HEK293 (cell line): ENCODE measurements at regions not wholly inside any gene's neighbourhood (a gene's known extent, or its start where the extent isn't known, plus 50 kb on each side); places are given as distances from the start of the nearest gene placed in this dataset.
A peak's percentile ranks its signal among the peaks of the same experiment; 100 is the strongest.

ENCODE experiments used
- GFI1B ChIP-seq: fragments of 450-650 bp; formaldehyde crosslinking; IDR thresholded peaks from 2 replicates; pipeline ENCODE4 v1.5.1; 2016; ENCODE audit warnings: missing biosample characterization, missing genetic modification characterization
- GLIS2 ChIP-seq: fragments of 450-650 bp; formaldehyde crosslinking; IDR thresholded peaks from 2 replicates; pipeline ENCODE4 v1.5.1; 2016; ENCODE audit warnings: missing biosample characterization, missing genetic modification characterization
- HOXD13 ChIP-seq: sonication (generic); formaldehyde crosslinking; IDR thresholded peaks from 2 replicates; pipeline ENCODE4 v1.8.0; 2022; ENCODE audit warnings: missing genetic modification reagents, borderline replicate concordance
- MEIS1 ChIP-seq: sonication (generic); formaldehyde crosslinking; IDR thresholded peaks from 2 replicates; pipeline ENCODE4 v1.8.1; 2022; ENCODE audit warnings: missing genetic modification reagents, mild to moderate bottlenecking, borderline replicate concordance
- PRDM1 ChIP-seq: fragments of 450-650 bp; formaldehyde crosslinking; IDR thresholded peaks from 2 replicates; pipeline ENCODE4; 2016; ENCODE audit warnings: missing biosample characterization, missing genetic modification characterization
- PRDM4 ChIP-seq: fragments of 450-650 bp; formaldehyde crosslinking; IDR thresholded peaks from 2 replicates; pipeline ENCODE4 v1.5.1; 2017; ENCODE audit warnings: missing biosample characterization, missing genetic modification characterization
- SALL2 ChIP-seq: fragments of 450-650 bp; formaldehyde crosslinking; IDR thresholded peaks from 2 replicates; pipeline ENCODE4 v1.5.0; 2017; ENCODE audit warnings: missing biosample characterization, mild to moderate bottlenecking, missing genetic modification characterization, borderline replicate concordance
- WT1 ChIP-seq: fragments of 450-650 bp; formaldehyde crosslinking; IDR thresholded peaks from 2 replicates; pipeline ENCODE4 v1.5.1; 2016; ENCODE audit warnings: missing biosample characterization, missing genetic modification characterization
- ZFP3 ChIP-seq: fragments of 450-650 bp; formaldehyde crosslinking; IDR thresholded peaks from 2 replicates; pipeline ENCODE4 v1.5.1; 2016; ENCODE audit warnings: low read depth, missing biosample characterization, missing genetic modification characterization
- ZNF132 ChIP-seq: fragments of 450-650 bp; formaldehyde crosslinking; IDR thresholded peaks from 2 replicates; pipeline ENCODE4 v1.5.1; 2017; ENCODE audit warnings: missing biosample characterization, missing genetic modification characterization, borderline replicate concordance
- ZNF133 ChIP-seq: fragments of 450-650 bp; formaldehyde crosslinking; IDR thresholded peaks from 2 replicates; pipeline ENCODE4 v1.5.1; 2016; ENCODE audit warnings: missing biosample characterization, missing genetic modification characterization
- ZNF169 ChIP-seq: fragments of 450-650 bp; formaldehyde crosslinking; IDR thresholded peaks from 2 replicates; pipeline ENCODE4 v1.5.1; 2016; ENCODE audit warnings: missing biosample characterization, missing genetic modification characterization
- ZNF19 ChIP-seq: fragments of 450-650 bp; formaldehyde crosslinking; IDR thresholded peaks from 2 replicates; pipeline ENCODE4; 2016; ENCODE audit warnings: missing biosample characterization, missing genetic modification characterization, low read depth
- ZNF2 ChIP-seq: fragments of 450-650 bp; formaldehyde crosslinking; IDR thresholded peaks from 2 replicates; pipeline ENCODE4 v1.5.1; 2016; ENCODE audit warnings: missing biosample characterization, missing genetic modification characterization
- ZNF214 ChIP-seq: fragments of 450-650 bp; formaldehyde crosslinking; IDR thresholded peaks from 2 replicates; pipeline ENCODE4 v1.5.1; 2017; ENCODE audit warnings: missing biosample characterization, mild to moderate bottlenecking, missing genetic modification characterization, borderline replicate concordance
- ZNF23 ChIP-seq: fragments of 450-650 bp; formaldehyde crosslinking; IDR thresholded peaks from 2 replicates; pipeline ENCODE4 v1.5.1; 2016; ENCODE audit warnings: missing biosample characterization, missing genetic modification characterization, borderline replicate concordance
- ZNF266 ChIP-seq: fragments of 450-650 bp; formaldehyde crosslinking; IDR thresholded peaks from 2 replicates; pipeline ENCODE4 v1.5.1; 2016; ENCODE audit warnings: missing biosample characterization, missing genetic modification characterization, low read depth
- ZNF362 ChIP-seq: fragments of 450-650 bp; formaldehyde crosslinking; IDR thresholded peaks from 2 replicates; pipeline ENCODE4 v1.5.1; 2016; ENCODE audit warnings: missing biosample characterization, missing genetic modification characterization
- ZNF366 ChIP-seq: fragments of 450-650 bp; formaldehyde crosslinking; conservative IDR thresholded peaks from 2 replicates; pipeline ENCODE4 v1.5.1; 2016; ENCODE audit warnings: missing biosample characterization, missing genetic modification characterization
- ZNF37A ChIP-seq: fragments of 450-650 bp; IDR thresholded peaks from 2 replicates; pipeline ENCODE4 v1.5.1; 2018; ENCODE audit warnings: missing biosample characterization, missing genetic modification characterization
- ZNF560 ChIP-seq: fragments of 450-650 bp; formaldehyde crosslinking; IDR thresholded peaks from 2 replicates; pipeline ENCODE4 v1.5.1; 2017; ENCODE audit warnings: missing biosample characterization, missing genetic modification characterization, borderline replicate concordance
- ZNF596 ChIP-seq: fragments of 450-650 bp; IDR thresholded peaks from 2 replicates; pipeline ENCODE4 v1.5.0; 2018; ENCODE audit warnings: missing biosample characterization, mild to moderate bottlenecking, missing genetic modification characterization, moderate library complexity
- ZNF621 ChIP-seq: fragments of 450-650 bp; formaldehyde crosslinking; IDR thresholded peaks from 2 replicates; pipeline ENCODE4 v1.5.1; 2017; ENCODE audit warnings: missing biosample characterization, missing genetic modification characterization
- ZNF830 ChIP-seq: fragments of 450-650 bp; IDR thresholded peaks from 2 replicates; pipeline ENCODE4 v1.5.0; 2018; ENCODE audit warnings: missing biosample characterization, missing genetic modification characterization, low read depth, mild to moderate bottlenecking, moderate library complexity
- TF ChIP-seq, protein P1 (sequence below): fragments of 450-650 bp; formaldehyde crosslinking; IDR thresholded peaks from 2 replicates; pipeline ENCODE4 v1.5.1; 2016; ENCODE audit warnings: missing biosample characterization, missing genetic modification characterization
- TF ChIP-seq, protein P2 (sequence below): fragments of 450-650 bp; formaldehyde crosslinking; IDR thresholded peaks from 2 replicates; pipeline ENCODE4 v1.5.1; 2016; ENCODE audit warnings: missing biosample characterization, missing genetic modification characterization, low read depth
- TF ChIP-seq, protein P3 (sequence below): IDR thresholded peaks from 2 replicates; pipeline ENCODE4 v1.6.1; 2011; ENCODE audit warnings: mild to moderate bottlenecking, low read depth, low read length, borderline replicate concordance
- TF ChIP-seq, protein P4 (sequence below): fragments of 450-650 bp; IDR thresholded peaks from 2 replicates; pipeline ENCODE4 v1.5.1; 2018; ENCODE audit warnings: missing biosample characterization, mild to moderate bottlenecking, missing genetic modification characterization
- TF ChIP-seq, protein P5 (sequence below): fragments of 450-650 bp; IDR thresholded peaks from 2 replicates; pipeline ENCODE4 v1.5.1; 2018; ENCODE audit warnings: missing biosample characterization, missing genetic modification characterization

DNA sequence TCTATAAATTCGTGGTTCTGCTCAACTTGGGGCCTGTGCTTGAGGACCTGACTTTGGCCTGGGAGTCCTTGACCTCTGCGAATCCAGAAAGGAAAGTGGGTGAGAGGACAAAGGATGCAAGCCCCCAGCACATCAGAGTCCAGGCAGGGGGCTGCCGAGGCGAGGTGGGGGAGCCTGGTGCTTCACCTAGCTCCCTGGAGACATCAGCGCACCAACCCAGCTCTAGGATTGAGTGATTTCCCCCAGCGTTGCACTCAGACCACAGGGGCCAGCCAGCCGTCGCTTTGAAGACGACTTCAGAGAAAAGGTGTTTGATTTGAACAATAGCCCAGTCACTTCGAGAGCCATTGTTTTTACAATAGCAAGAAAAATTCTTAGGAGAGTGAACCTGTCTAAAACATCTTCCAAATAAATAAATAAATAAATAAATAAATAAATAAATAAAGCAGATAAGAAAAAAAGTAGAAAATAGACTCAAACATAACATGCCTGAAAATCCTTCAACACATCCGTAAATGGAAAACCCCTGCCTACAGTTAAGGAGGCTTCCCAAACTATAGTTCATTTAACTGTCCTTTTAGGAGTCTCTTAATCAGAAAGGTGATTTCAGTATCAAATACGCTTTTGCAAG, 180.9 kb downstream of the RBFOX3 start (continued):
- TF ChIP-seq PRDM4 (tag by site-specific recombination) = no peak
- no peak for TF ChIP-seq ZNF37A (tag by site-specific recombination)
- TF ChIP-seq WT1 (tag by site-specific recombination) = no peak
- TF ChIP-seq ZNF214 (tag by site-specific recombination) = no peak
- TF ChIP-seq, protein P1, sequence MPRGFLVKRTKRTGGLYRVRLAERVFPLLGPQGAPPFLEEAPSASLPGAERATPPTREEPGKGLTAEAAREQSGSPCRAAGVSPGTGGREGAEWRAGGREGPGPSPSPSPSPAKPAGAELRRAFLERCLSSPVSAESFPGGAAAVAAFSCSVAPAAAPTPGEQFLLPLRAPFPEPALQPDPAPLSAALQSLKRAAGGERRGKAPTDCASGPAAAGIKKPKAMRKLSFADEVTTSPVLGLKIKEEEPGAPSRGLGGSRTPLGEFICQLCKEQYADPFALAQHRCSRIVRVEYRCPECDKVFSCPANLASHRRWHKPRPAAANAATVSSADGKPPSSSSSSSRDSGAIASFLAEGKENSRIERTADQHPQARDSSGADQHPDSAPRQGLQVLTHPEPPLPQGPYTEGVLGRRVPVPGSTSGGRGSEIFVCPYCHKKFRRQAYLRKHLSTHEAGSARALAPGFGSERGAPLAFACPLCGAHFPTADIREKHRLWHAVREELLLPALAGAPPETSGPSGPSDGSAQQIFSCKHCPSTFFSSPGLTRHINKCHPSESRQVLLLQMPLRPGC (tag by site-specific recombination) = no peak
- no peak for TF ChIP-seq ZNF19 (tag by site-specific recombination)
- no peak for TF ChIP-seq ZNF2 (tag by site-specific recombination)
- no peak for TF ChIP-seq ZNF23 (tag by site-specific recombination)
- TF ChIP-seq ZNF266 (tag by site-specific recombination) = peak; percentile 89
- no peak for TF ChIP-seq MEIS1 (CRISPR knock-in tag)
- TF ChIP-seq HOXD13 (CRISPR knock-in tag) = no peak
- TF ChIP-seq, protein P2, sequence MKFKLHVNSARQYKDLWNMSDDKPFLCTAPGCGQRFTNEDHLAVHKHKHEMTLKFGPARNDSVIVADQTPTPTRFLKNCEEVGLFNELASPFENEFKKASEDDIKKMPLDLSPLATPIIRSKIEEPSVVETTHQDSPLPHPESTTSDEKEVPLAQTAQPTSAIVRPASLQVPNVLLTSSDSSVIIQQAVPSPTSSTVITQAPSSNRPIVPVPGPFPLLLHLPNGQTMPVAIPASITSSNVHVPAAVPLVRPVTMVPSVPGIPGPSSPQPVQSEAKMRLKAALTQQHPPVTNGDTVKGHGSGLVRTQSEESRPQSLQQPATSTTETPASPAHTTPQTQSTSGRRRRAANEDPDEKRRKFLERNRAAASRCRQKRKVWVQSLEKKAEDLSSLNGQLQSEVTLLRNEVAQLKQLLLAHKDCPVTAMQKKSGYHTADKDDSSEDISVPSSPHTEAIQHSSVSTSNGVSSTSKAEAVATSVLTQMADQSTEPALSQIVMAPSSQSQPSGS (tag by site-specific recombination) = no peak
- TF ChIP-seq ZNF362 = no peak
- TF ChIP-seq ZNF366 (tag by site-specific recombination) = no peak
- TF ChIP-seq, protein P3, sequence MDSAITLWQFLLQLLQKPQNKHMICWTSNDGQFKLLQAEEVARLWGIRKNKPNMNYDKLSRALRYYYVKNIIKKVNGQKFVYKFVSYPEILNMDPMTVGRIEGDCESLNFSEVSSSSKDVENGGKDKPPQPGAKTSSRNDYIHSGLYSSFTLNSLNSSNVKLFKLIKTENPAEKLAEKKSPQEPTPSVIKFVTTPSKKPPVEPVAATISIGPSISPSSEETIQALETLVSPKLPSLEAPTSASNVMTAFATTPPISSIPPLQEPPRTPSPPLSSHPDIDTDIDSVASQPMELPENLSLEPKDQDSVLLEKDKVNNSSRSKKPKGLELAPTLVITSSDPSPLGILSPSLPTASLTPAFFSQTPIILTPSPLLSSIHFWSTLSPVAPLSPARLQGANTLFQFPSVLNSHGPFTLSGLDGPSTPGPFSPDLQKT = no peak
- peak; percentile 88; the same call in 1 of the 2 replicates for TF ChIP-seq ZNF560
- no peak for TF ChIP-seq PRDM1 (tag by site-specific recombination)
- TF ChIP-seq, protein P4, sequence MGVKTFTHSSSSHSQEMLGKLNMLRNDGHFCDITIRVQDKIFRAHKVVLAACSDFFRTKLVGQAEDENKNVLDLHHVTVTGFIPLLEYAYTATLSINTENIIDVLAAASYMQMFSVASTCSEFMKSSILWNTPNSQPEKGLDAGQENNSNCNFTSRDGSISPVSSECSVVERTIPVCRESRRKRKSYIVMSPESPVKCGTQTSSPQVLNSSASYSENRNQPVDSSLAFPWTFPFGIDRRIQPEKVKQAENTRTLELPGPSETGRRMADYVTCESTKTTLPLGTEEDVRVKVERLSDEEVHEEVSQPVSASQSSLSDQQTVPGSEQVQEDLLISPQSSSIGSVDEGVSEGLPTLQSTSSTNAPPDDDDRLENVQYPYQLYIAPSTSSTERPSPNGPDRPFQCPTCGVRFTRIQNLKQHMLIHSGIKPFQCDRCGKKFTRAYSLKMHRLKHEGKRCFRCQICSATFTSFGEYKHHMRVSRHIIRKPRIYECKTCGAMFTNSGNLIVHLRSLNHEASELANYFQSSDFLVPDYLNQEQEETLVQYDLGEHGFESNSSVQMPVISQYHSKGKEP (tag by site-specific recombination) = no peak
- no peak for TF ChIP-seq ZNF169 (tag by site-specific recombination)
- peak; percentile 67; the same call in 1 of the 2 replicates for TF ChIP-seq GFI1B (tag by site-specific recombination)
- no peak for TF ChIP-seq GLIS2 (tag by site-specific recombination)
- TF ChIP-seq ZNF132 (tag by site-specific recombination) = no peak
- TF ChIP-seq ZFP3 (tag by site-specific recombination) = no peak
- no peak for TF ChIP-seq SALL2 (tag by site-specific recombination)
- TF ChIP-seq ZNF621 (tag by site-specific recombination) = no peak
- TF ChIP-seq, protein P5, sequence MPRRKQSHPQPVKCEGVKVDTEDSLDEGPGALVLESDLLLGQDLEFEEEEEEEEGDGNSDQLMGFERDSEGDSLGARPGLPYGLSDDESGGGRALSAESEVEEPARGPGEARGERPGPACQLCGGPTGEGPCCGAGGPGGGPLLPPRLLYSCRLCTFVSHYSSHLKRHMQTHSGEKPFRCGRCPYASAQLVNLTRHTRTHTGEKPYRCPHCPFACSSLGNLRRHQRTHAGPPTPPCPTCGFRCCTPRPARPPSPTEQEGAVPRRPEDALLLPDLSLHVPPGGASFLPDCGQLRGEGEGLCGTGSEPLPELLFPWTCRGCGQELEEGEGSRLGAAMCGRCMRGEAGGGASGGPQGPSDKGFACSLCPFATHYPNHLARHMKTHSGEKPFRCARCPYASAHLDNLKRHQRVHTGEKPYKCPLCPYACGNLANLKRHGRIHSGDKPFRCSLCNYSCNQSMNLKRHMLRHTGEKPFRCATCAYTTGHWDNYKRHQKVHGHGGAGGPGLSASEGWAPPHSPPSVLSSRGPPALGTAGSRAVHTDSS (tag by site-specific recombination) = no peak
- TF ChIP-seq ZNF133 (tag by site-specific recombination) = no peak
- no peak for TF ChIP-seq ZNF830 (tag by site-specific recombination)
- TF ChIP-seq ZNF596 (tag by site-specific recombination) = no peak
